SK-N-MC (cell line): ENCODE measurements at regions not wholly inside any gene's neighbourhood (a gene's known extent, or its start where the extent isn't known, plus 50 kb on each side); places are given as distances from the start of the nearest gene placed in this dataset.

Experiments used
- DNase-seq: peaks from one replicate; pipeline ENCODE4 v3.0.0-alpha.2; 2011; ENCODE audit warnings: low read depth, low spot score
- H3K27ac ChIP-seq: fragments of 200-600 bp; sonication (generic); 2 replicates; pipeline ENCODE4 v1.5.1; 2016; ENCODE audit warnings: mixed run types
- H3K36me3 ChIP-seq: fragments of 200-600 bp; sonication (generic); 2 replicates; pipeline ENCODE4 v1.6.1; 2017; ENCODE audit warnings: antibody characterized with exemption, low read length, mixed read lengths; ENCODE audit not compliant: insufficient read depth
- H3K4me3 ChIP-seq: fragments of 200-600 bp; sonication (generic); 2 replicates; pipeline ENCODE4 v1.5.1; 2016
- H3K9ac ChIP-seq: fragments of 200-600 bp; sonication (generic); 2 replicates; pipeline ENCODE4 v1.8.0; 2017; ENCODE audit warnings: mixed run types, mixed read lengths; ENCODE audit not compliant: insufficient read length
- H3K9me3 ChIP-seq: fragments of 200-600 bp; sonication (generic); 2 replicates; pipeline ENCODE4 v1.6.1; 2017; ENCODE audit warnings: low read depth, mild to moderate bottlenecking, antibody characterized with exemption, low read length, moderate library complexity, mixed read lengths
- EZH2 ChIP-seq: fragments of 200-600 bp; sonication (generic); IDR thresholded peaks from one replicate; pipeline ENCODE4 v1.6.1; 2017; ENCODE audit warnings: antibody characterized with exemption
- FOXP2 ChIP-seq: optimal IDR thresholded peaks from 2 replicates; pipeline ENCODE3; 2011; ENCODE audit warnings: mild to moderate bottlenecking, moderate library complexity; ENCODE audit not compliant: insufficient read depth; ENCODE audit errors: extremely low read length, control extremely low read depth
- POLR2AphosphoS5 ChIP-seq: IDR thresholded peaks from 2 replicates; pipeline ENCODE4 v1.6.1; 2012; ENCODE audit warnings: mild to moderate bottlenecking, low read depth, low read length, borderline replicate concordance

GRCh38 chr9:100690438-100690837, 112.6 kb downstream of the CAVIN4 start:
- TF ChIP-seq EZH2 (no peak), POLR2AphosphoS5 (no peak), FOXP2 (no peak)
- H3K27ac ChIP-seq = no peak overlapping the region
- no peaks in the 10 kb centered on the region for H3K9me3 ChIP-seq
- H3K4me3 ChIP-seq = no peak overlapping the region
- no peak for DNase-seq
- H3K36me3 ChIP-seq = no peaks in the 10 kb centered on the region
- no peak overlapping the region for H3K9ac ChIP-seq

- no peak for TF ChIP-seq FOXP2
- TF ChIP-seq POLR2AphosphoS5 = no peak
- no peak for TF ChIP-seq EZH2
- Histone ChIP-seq H3K27ac (no peak overlapping the region), H3K4me3 (no peak overlapping the region), H3K9me3 (no peaks in the 10 kb centered on the region), H3K9ac (no peak overlapping the region), H3K36me3 (no peaks in the 10 kb centered on the region)
- no peak for DNase-seq
These were observed 119.5 kb downstream of the CAVIN4 start for GRCh38 chr9:100697339-100697738.

- Histone ChIP-seq H3K4me3 (no peak overlapping the region), H3K27ac (no peak overlapping the region), H3K36me3 (no peaks in the 10 kb centered on the region), H3K9ac (no peak overlapping the region), H3K9me3 (no peaks in the 10 kb centered on the region)
- TF ChIP-seq EZH2 (no peak), POLR2AphosphoS5 (no peak), FOXP2 (no peak)
- no peak for DNase-seq
These were observed 121.1 kb downstream of the CAVIN4 start for GRCh38 chr9:100698945-100699344.

- H3K9me3 ChIP-seq = no peaks in the 10 kb centered on the region
- DNase-seq = no peak
- TF ChIP-seq FOXP2 = no peak
- no peak for TF ChIP-seq POLR2AphosphoS5
- H3K27ac ChIP-seq = no peak overlapping the region
- no peak overlapping the region for H3K9ac ChIP-seq
- no peaks in the 10 kb centered on the region for H3K36me3 ChIP-seq
- H3K4me3 ChIP-seq = no peak overlapping the region
These were observed 121.8 kb downstream of the CAVIN4 start for GRCh38 chr9:100699668-100700067.

GRCh38 chr9:100700689-100701318, 122.9 kb downstream of the CAVIN4 start:
- H3K36me3 ChIP-seq = no peaks in the 10 kb centered on the region
- H3K4me3 ChIP-seq = no peak overlapping the region
- no peak for TF ChIP-seq FOXP2
- TF ChIP-seq POLR2AphosphoS5 = no peak
- TF ChIP-seq EZH2 = no peak
- DNase-seq = peak; percentile 6
- H3K9ac ChIP-seq = no peak overlapping the region
- H3K27ac ChIP-seq = no peak overlapping the region
- H3K9me3 ChIP-seq = no peaks in the 10 kb centered on the region

DNA sequence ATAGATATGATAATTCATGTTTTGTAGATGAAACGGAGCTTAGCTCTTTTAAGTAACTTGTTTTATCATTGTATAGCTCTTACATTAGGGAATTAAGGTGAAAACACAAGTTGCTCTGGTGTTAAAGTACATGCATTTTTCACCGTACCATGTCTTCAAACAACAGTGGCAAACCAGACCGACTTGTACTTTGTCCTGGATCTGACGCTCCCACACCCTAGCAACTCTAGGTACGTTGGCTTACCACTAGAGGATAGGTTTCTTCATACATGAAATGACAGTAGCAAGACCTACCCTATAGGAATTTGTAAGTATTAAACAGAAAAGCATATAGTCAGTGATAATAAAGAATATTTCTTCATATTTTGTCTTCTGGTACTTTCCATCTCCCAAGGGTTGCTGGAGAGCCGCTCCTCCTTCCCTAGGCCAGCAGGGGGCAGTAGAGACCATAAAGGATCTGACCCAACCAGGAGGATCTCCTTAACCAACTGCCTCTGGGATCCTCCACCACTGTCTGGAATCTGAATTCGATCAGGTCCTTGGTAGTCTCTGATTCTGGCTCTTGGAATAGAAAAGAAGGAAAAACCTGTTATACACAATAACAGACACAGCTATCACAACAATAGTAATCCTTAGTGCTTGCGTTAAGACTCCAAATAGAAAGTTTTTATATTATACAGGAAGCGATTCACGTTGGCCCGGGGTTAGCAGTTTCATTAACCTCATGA, 136.7 kb downstream of the CAVIN4 start:
- Histone ChIP-seq H3K4me3 (no peak overlapping the region), H3K9me3 (no peaks in the 10 kb centered on the region), H3K36me3 (no peaks in the 10 kb centered on the region), H3K27ac (no peak overlapping the region), H3K9ac (no peak overlapping the region)
- no peak for TF ChIP-seq FOXP2
- no peak for TF ChIP-seq EZH2
- no peak for TF ChIP-seq POLR2AphosphoS5
- DNase-seq = peak; percentile 18

DNA sequence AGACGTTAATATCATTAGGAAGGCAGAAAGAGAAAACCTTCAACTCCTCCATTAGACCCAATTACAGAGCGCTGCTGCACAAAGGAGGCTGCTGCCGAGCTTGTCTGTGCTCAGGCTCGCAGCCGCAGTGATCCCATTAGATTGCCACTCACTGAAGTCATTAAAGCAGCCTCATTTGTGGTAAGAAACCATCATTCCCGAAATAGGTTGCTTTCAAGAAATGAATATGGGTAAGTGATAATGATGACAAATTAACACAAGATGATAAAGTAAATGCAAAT, 137.2 kb downstream of the CAVIN4 start:
- DNase-seq = no peak
- H3K27ac ChIP-seq = no peak overlapping the region
- H3K4me3 ChIP-seq = no peak overlapping the region
- TF ChIP-seq EZH2 = no peak
- no peak for TF ChIP-seq POLR2AphosphoS5
- TF ChIP-seq FOXP2 = no peak
- no peaks in the 10 kb centered on the region for H3K36me3 ChIP-seq
- no peak overlapping the region for H3K9ac ChIP-seq
- H3K9me3 ChIP-seq = no peaks in the 10 kb centered on the region

DNA sequence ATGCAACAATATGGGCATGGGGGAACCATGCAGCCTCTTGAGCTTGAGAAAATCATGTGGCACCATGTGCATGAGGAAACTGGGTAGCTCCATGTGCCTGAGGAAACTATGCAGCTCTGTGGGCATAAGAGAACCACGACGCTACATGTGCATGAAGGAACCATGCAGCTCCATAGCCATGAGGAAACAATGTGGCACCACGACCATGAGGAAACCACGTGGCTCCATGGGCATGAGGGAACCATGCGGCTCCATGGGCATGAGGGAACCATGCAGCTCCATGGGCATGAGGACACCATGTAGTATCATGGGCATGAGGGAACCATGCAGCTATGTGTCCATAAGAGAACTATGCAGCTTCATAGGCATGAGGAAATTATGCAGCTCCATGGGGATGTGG, 140.8 kb downstream of the CAVIN4 start:
- no peaks in the 10 kb centered on the region for H3K36me3 ChIP-seq
- H3K4me3 ChIP-seq = no peak overlapping the region
- TF ChIP-seq FOXP2 (no peak), POLR2AphosphoS5 (no peak), EZH2 (no peak)
- no peak overlapping the region for H3K27ac ChIP-seq
- DNase-seq = no peak
- no peaks in the 10 kb centered on the region for H3K9me3 ChIP-seq
- H3K9ac ChIP-seq = no peak overlapping the region
